ENCODE measurements at regions not wholly inside any gene's neighbourhood (a gene's known extent, or its start where the extent isn't known, plus 50 kb on each side); places are given as distances from the start of the nearest gene placed in this dataset.

- DNase-seq (ENCODE audit: low read depth), result no peak
Observed at GRCh38 chr4:136925203-136925602, 607.1 kb downstream of the PCDH18 start.

DNA sequence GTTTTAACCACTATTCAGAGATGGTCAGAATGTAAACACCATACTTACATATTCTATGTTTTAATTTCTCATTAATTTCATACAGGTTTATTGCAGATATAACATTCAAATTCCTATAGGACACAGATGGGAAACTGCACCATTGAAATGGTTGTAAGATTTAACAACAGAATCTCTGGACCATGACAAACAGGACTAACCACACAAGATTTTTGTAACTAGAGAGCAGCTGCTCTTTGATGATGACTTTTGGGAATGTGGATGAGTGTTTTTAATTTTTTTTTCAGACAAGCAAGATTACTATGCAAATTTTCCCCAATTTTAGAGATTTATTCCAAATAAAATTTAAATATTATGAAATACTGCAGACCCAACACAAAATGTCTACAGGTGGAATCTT, 610.2 kb downstream of the PCDH18 start:
- DNase-seq (ENCODE audit: low read depth), result no peak

GRCh38 chr4:136920092-136920881, 612.0 kb downstream of the PCDH18 start:
- DNase-seq (ENCODE audit: low read depth), result no peak

DNA sequence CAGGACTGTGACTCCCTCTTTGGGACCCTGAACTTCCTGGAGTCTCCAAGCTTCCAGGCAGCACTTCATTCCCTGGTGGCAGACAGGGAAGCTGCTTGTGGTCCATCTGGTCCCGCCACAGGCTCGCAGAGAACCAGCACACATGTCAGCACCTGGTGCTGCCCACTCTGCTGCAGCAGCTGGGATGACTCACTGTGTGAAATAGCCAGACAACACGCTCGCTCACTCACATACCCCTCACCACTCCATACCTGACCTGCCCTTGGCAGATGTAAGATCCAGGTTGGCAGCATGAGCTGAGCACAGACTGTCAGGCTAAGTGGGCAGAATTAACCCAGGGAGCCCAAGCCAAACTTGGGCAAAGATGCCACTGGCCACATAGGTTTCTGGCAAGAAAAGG, 613.5 kb downstream of the PCDH18 start:
- no peak for DNase-seq (ENCODE audit: low read depth)

DNA sequence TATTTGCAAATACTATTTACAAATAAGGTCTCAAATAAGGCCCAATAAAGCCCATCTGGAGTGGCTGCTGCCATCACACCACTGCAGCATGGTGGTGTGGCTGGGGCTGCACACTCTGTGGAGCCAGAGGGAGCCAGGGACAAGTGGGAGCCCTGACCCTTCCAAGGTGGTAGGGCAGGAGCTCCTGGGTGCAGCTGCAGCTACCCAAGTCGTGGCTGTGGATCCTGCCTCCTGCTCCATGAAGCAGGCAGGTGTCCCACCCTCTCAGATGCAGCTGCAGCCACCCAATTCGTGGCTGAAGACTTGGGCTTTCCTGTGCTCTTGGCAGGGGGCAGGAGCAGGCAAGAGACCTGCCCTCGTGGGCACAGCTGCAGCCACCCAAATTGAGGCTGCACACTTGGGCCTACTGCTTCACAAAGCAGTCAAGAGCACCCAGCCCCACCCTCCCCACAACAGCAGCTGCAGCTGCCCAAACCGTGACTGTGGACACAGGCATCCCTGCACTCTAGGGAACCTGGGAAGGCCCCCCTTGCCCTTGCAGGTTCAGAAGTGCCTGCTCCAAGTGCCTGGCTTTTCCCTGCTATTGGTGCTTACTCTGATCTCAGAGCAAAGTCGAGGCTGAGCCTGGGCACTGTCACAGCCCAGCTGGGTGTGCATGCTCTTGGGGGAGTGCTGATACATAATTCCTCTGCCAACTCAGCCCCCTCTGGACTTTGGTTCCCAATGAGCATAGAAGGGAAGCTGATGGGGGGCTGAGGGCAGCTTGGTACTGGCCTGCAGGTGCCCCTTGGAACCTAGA, 614.8 kb downstream of the PCDH18 start:
- no peak for DNase-seq (ENCODE audit: low read depth)

DNA sequence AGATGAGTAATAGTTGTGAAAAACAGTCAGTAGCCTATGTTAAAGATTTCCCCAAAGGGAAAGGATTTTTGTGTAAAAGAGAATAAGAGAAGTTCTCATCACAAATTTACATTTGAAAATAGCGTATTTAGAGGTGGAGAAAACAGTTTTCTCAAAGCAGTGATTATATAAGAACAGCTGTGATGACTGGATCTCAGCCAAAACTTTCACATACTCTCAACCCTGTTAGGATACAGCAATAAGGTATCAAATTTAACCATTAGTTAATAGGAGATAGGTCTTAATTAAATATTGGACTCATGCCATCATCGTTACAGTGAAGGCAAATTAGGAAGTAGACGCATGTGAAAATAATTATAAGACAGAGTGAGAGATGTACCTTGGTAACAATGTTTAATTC, 622.7 kb downstream of the PCDH18 start:
- DNase-seq (ENCODE audit: low read depth), result no peak

GRCh38 chr4:136908122-136908521, 624.2 kb downstream of the PCDH18 start:
- no peak for DNase-seq (ENCODE audit: low read depth)

DNA sequence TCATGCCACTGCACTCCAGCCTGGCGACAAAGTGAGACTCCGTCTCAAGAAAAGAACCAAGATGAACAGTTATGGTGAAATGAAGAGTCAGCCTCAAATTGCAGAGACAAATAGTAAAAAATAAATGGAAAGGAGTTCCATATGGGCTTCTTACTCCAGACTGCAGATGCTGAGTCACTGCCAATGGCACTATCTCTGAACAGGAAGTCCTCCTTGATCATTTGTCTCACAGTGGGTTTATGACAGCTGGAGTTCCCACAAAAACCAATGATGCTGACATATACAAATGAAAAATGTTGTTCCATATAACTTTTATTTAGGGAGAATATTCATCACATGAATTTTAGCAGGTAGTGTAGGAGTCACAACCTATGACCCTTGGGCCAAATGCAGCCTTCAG, 631.6 kb downstream of the PCDH18 start:
- peak; percentile 67 for DNase-seq (ENCODE audit: low read depth)

DNA sequence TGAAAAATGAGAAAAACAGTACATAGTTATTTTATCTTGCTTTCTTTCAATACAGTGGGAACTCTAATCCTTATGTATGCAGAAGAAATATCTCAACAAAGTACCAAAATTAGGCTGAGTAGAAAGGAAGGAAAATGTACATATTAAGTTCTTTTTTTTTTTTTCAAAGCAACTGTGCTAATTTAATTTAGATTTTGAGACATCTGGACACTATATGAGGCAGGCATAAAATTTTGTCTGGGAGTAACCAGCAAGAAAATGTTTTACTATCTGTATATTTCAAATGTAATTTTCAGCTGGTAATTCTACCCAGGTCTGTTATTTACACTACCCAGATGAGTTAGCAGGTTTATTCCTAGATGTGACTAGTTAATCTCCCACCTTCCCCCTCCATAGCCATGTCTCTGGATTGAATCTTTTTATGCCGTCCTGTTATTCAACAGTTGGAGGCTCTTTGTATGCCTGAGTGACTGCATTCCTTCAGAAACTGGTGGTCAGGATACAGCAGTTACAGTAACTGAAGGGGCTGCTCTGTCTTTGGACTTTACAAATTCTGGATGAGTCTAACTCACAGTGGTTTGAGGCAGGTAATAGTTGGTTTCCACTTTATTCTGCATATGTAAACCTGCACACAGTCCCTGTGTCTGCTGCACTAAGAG, 633.6 kb downstream of the PCDH18 start:
- DNase-seq (ENCODE audit: low read depth), result no peak

- DNase-seq (ENCODE audit: low read depth), result no peak
Observed at GRCh38 chr4:136893573-136893972, 638.7 kb downstream of the PCDH18 start.

DNA sequence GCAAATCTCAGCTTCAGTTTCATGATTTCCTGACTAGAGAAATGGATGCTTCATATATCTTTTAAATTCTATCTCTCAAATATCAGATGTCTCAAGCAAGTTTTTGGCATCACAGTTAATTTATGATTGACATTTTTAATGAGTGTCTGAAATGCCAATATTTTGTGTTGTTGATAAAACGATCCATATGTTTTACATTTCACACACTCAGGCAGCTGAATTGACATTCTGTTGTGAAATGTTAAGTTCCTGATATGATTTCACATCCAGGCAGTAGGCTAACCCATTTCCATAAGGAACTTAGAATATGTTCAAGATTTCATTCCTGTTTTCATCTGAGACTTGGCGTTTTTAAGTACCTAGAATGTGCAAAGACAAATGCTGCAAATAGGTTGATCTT, 650.6 kb downstream of the PCDH18 start:
- DNase-seq (ENCODE audit: low read depth), result no peak

GRCh38 chr4:136873555-136873954, 658.7 kb downstream of the PCDH18 start:
- no peak for DNase-seq (ENCODE audit: low read depth)

DNA sequence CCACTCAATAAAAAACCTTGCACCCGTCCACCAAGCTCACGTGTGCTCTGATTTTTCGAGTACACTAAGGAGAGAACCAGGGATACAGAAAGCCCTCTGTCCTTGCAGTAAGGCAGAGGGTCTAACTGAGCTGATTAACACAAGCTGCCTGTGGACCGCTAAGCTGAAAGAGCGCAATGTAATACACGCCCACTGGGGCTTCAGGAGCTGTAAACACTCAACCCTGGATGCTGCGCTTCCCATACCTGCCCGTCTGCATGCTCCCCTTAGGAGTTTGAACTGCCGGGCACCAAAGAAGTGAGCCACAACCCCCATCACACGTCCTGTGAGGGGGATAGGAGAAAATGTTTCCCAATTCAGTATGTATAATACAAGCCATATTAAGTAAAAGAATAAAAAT, 664.8 kb downstream of the PCDH18 start:
- no peak for DNase-seq (ENCODE audit: low read depth)

DNA sequence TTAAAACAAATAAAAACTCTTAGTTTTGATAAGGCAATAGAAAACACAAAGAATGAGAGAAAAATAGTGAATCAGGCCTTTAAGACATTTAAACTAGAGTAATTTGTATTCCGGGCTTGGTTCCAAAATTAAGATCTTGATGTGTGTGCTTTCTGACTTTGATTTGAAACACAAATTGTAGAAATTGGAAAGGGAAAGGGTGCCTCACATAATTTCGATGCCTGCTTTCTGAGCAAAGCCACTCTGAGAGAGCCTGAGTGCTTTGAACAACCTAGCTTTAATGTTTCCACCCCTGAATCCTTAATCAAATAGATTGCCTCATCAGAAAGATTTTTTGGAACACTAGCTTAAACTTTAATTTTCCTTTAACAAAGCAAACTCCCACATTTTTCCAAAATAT, 666.8 kb downstream of the PCDH18 start:
- DNase-seq (ENCODE audit: low read depth), result no peak

- peak; percentile 84 for DNase-seq (ENCODE audit: low read depth)
Observed at GRCh38 chr4:136864604-136865185, 667.6 kb downstream of the PCDH18 start.

DNA sequence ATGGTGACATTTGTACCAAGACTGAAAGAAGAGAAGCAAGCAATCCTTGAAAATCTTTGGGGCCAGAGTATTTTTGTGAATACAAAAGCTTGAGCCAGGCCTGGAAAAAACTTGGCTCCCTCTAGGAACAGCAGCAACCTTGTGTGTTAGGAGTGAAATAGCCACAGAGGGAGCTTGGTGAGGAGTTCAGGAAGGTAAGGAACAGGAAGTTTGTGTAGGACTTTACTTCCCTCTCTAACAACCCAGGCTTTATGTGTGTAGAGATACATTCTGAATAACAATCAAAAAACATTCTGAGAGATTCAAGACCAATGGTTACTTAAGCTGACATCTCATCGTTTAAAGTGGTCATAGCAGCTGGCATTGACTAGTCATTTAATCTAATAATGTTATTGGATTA, 668.5 kb downstream of the PCDH18 start:
- peak; percentile 11 for DNase-seq (ENCODE audit: low read depth)

DNA sequence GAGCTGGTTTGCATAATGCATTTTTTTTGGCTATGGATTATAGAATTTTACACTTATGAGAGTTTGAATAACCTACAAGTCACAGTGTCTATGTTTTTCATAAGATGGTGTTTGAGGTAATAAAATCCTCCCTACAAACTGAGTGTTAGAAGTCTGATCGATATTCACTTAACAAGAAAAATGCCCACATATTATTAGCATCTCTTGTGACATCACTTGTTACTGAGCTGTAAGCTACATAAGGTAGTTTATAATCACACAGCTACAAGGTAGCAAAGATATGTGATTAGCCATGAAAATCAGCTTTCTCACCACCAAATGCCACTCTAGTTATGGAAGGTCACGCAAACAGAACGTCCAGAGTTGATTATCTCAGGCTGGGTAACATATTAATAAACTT, 669.6 kb downstream of the PCDH18 start:
- no peak for DNase-seq (ENCODE audit: low read depth)

GRCh38 chr4:136861091-136861490, 671.2 kb downstream of the PCDH18 start:
- peak; percentile 7 for DNase-seq (ENCODE audit: low read depth)

DNA sequence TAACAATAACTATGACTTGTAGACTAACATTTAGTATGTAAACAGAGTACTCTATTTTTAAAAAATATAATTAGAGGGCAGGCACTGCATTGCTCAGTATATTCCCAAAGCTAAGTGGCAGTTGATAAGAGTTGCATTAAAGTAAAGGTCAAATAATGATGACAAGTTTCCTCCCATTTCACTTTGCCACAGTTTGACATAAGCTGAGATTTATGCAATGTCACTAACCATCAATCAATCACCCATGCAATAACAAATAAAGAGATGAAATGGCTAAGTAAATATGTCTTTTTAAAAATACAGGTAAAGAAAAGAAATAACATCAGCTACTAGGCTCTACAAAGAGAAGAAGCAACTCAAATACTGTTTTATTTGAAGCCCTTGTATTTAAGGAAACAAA, 673.4 kb downstream of the PCDH18 start:
- DNase-seq (ENCODE audit: low read depth), result no peak

DNA sequence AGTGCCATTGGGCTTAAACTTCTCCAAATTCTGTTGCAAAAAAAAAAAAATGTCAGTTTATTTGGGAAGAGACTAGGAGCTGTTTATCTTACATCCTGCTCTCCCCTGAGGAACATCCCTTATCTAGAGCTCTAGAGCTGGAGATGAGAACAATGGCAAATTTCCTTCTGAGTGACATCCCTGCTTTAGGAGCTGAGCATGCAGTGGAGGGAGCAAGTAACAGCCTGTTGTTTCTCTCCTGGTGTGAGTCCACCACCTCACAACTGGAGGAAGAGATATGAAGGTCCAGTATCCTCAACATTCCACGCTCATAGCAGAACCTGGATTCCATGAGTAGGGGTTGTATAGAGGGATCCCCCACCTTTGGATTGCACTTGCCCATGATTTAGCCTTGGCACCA, 676.4 kb downstream of the PCDH18 start:
- no peak for DNase-seq (ENCODE audit: low read depth)

DNA sequence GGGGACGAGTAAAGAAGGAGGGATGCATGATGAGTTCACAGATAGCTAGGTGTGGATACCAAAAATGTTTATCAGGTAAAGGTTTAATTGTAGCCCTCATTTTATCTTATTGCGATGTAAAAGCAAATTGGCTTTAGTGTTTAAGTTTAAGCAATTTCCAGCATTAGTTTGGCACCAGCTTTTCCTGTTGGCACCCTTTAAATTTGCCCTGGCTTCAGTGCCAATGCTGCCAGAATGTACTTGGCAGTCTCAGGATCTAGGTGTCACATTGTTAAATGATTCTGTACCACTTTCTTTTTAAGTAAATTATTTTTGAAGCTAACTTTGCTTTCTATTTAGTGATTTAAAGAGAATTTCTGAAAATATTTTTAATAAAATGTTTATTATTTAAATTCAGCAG, 681.8 kb downstream of the PCDH18 start:
- no peak for DNase-seq (ENCODE audit: low read depth)

GRCh38 chr4:136847881-136848621, 684.2 kb downstream of the PCDH18 start:
- DNase-seq (ENCODE audit: low read depth), result no peak
